C4-2B (cell line): ENCODE measurements at regions not wholly inside any gene's neighbourhood (a gene's known extent, or its start where the extent isn't known, plus 50 kb on each side); places are given as distances from the start of the nearest gene placed in this dataset.

Experiments
- H3K27ac ChIP-seq: fragments of 450-650 bp; 2 replicates; pipeline ENCODE4 v1.5.1; 2017
- CTCF ChIP-seq: fragments of 450-650 bp; conservative IDR thresholded peaks from 2 replicates; pipeline ENCODE4 v1.5.1; 2017; ENCODE audit warnings: mild to moderate bottlenecking
- ZFX ChIP-seq: fragments of 450-650 bp; IDR thresholded peaks from 2 replicates; pipeline ENCODE4 v1.6.1; 2017

GRCh38 chr22:26762503-26763472 is 105.4 kb downstream of the MIAT start:
- H3K27ac ChIP-seq, result no peak overlapping the region; the same call in 1 of the 2 replicates
- no peak for TF ChIP-seq CTCF
- no peak for TF ChIP-seq ZFX

GRCh38 chr22:26763633-26764361 is 106.4 kb downstream of the MIAT start:
- peak overlapping the region; percentile 9 for H3K27ac ChIP-seq
- peak; percentile 28 for TF ChIP-seq CTCF
- no peak for TF ChIP-seq ZFX

GRCh38 chr22:26766510-26767350 is 109.3 kb downstream of the MIAT start:
- TF ChIP-seq ZFX, result no peak
- no peak for TF ChIP-seq CTCF
- no peak overlapping the region for H3K27ac ChIP-seq

GRCh38 chr22:26767351-26768155 is 110.2 kb downstream of the MIAT start:
- TF ChIP-seq ZFX (no peak), CTCF (no peak)
- H3K27ac ChIP-seq, result no peak overlapping the region

- no peak overlapping the region for H3K27ac ChIP-seq
- TF ChIP-seq ZFX, result no peak
- no peak for TF ChIP-seq CTCF
Observed at GRCh38 chr22:26768156-26768515, 110.7 kb downstream of the MIAT start.

- H3K27ac ChIP-seq, result no peak overlapping the region
- TF ChIP-seq ZFX (no peak), CTCF (no peak)
Observed at GRCh38 chr22:26768952-26769351, 111.6 kb downstream of the MIAT start.
